Stimulated activated naive CD8-positive, alpha-beta T cell treated with anti-CD3 and anti-CD28 coated beads, Interleukin-15, amount 100 ng/mL, for 72 hours (primary cell): ENCODE measurements at regions not wholly inside any gene's neighbourhood (a gene's known extent, or its start where the extent isn't known, plus 50 kb on each side); places are given as distances from the start of the nearest gene placed in this dataset.
"Not testable (repeated sequence)": the region's sequence is repeated elsewhere in the genome, so short reads cannot be mapped to it uniquely, and the experiment has no call there.

Experiments used
- ATAC-seq: fragments of 150-1000 bp; cut with Tn5 transposase; 2 replicates; pipeline ENCODE4 v1.10.0; 2021; ENCODE audit warnings: mild to moderate bottlenecking, moderate library complexity
- DNase-seq, 2 donors: peaks; one replicate each; pipeline ENCODE4 v3.0.0; 2021 to 2022
- H3K27ac Mint-ChIP-seq, 2 donors: one replicate each; pipeline ENCODE4 v1.8.0; 2022; ENCODE audit warnings: mild to moderate bottlenecking in 2 of 2, mixed read lengths in 2 of 2, moderate library complexity in 2 of 2
- H3K27me3 Mint-ChIP-seq: one replicate; pipeline ENCODE4 v1.8.0; 2022; ENCODE audit warnings: mixed read lengths
- H3K4me1 Mint-ChIP-seq: one replicate; pipeline ENCODE4 v1.8.0; 2022; ENCODE audit warnings: mild to moderate bottlenecking, mixed read lengths
- H3K4me3 Mint-ChIP-seq, 2 donors: one replicate each; pipeline ENCODE4 v1.8.0; 2022; ENCODE audit warnings: mild to moderate bottlenecking in 2 of 2, mixed read lengths in 2 of 2, moderate library complexity in 1 of 2
- H3K9me3 Mint-ChIP-seq, 2 donors: one replicate each; pipeline ENCODE4 v1.8.0; 2022; ENCODE audit warnings: mixed read lengths in 2 of 2

GRCh38 chr10:93222876-93223275 lies 149.2 kb downstream of the CYP26A1 start:
- peaks cover 17% of the 10 kb centered on the region for H3K27me3 Mint-ChIP-seq
- ATAC-seq (no peak), DNase-seq (no peak)
- H3K4me3 Mint-ChIP-seq = no peak overlapping the region
- H3K9me3 Mint-ChIP-seq = no peaks in the 10 kb centered on the region
- H3K4me1 Mint-ChIP-seq = no peaks in the 10 kb centered on the region
- H3K27ac Mint-ChIP-seq = no peak overlapping the region

GRCh38 chr10:93223336-93223735 lies 149.6 kb downstream of the CYP26A1 start:
- Mint-ChIP-seq H3K27me3 (peaks cover 17% of the 10 kb centered on the region), H3K27ac (no peak overlapping the region), H3K4me3 (no peak overlapping the region), H3K4me1 (no peaks in the 10 kb centered on the region), H3K9me3 (no peaks in the 10 kb centered on the region)
- ATAC-seq (no peak), DNase-seq (no peak)

GRCh38 chr10:93224005-93224779 lies 150.5 kb downstream of the CYP26A1 start:
- Mint-ChIP-seq H3K9me3 (no peaks in the 10 kb centered on the region), H3K27ac (no peak overlapping the region), H3K4me3 (no peak overlapping the region), H3K27me3 (peaks cover 17% of the 10 kb centered on the region), H3K4me1 (no peaks in the 10 kb centered on the region)
- ATAC-seq (peak; percentile 40), DNase-seq (no peak)

- Mint-ChIP-seq H3K9me3 (no peaks in the 10 kb centered on the region), H3K27me3 (peaks cover 17% of the 10 kb centered on the region), H3K4me3 (no peak overlapping the region), H3K27ac (no peak overlapping the region), H3K4me1 (no peaks in the 10 kb centered on the region)
- DNase-seq (no peak), ATAC-seq (no peak)
Observed at GRCh38 chr10:93225938-93226337, 152.2 kb downstream of the CYP26A1 start.

- Mint-ChIP-seq H3K27ac (no peak overlapping the region), H3K27me3 (peaks cover 17% of the 10 kb centered on the region), H3K4me1 (no peaks in the 10 kb centered on the region), H3K4me3 (no peak overlapping the region), H3K9me3 (no peaks in the 10 kb centered on the region)
- no peak for DNase-seq
- ATAC-seq = no peak
Observed at GRCh38 chr10:93226619-93227018, 152.9 kb downstream of the CYP26A1 start.

- not testable (repeated sequence) for H3K4me1 Mint-ChIP-seq, ATAC-seq, H3K27ac Mint-ChIP-seq, H3K4me3 Mint-ChIP-seq, H3K9me3 Mint-ChIP-seq, DNase-seq
- H3K27me3 Mint-ChIP-seq = peaks cover 24% of the 10 kb centered on the region
Observed at GRCh38 chr10:93230596-93230995, 156.9 kb downstream of the CYP26A1 start.

GRCh38 chr10:93232159-93232558 lies 158.5 kb downstream of the CYP26A1 start:
- not testable (repeated sequence) for H3K4me3 Mint-ChIP-seq, H3K9me3 Mint-ChIP-seq, H3K27ac Mint-ChIP-seq, DNase-seq, ATAC-seq, H3K4me1 Mint-ChIP-seq
- H3K27me3 Mint-ChIP-seq = peaks cover 20% of the 10 kb centered on the region

GRCh38 chr10:93234940-93235339 lies 161.2 kb downstream of the CYP26A1 start:
- H3K27ac Mint-ChIP-seq, H3K4me1 Mint-ChIP-seq, H3K9me3 Mint-ChIP-seq, DNase-seq, H3K4me3 Mint-ChIP-seq, ATAC-seq: not testable (repeated sequence)
- peaks cover 22% of the 10 kb centered on the region for H3K27me3 Mint-ChIP-seq

- Mint-ChIP-seq H3K4me3 (no peak overlapping the region), H3K4me1 (no peaks in the 10 kb centered on the region), H3K27ac (peak overlapping the region in 1 of 2 donors; percentile 71), H3K9me3 (no peaks in the 10 kb centered on the region), H3K27me3 (peaks cover 30% of the 10 kb centered on the region)
- ATAC-seq (no peak), DNase-seq (no peak)
Observed at GRCh38 chr10:93235686-93236085, 162.0 kb downstream of the CYP26A1 start.

GRCh38 chr10:93236393-93237040 lies 162.8 kb downstream of the CYP26A1 start:
- Mint-ChIP-seq H3K4me3 (no peak overlapping the region), H3K9me3 (no peaks in the 10 kb centered on the region), H3K27me3 (peaks cover 36% of the 10 kb centered on the region), H3K27ac (no peak overlapping the region), H3K4me1 (no peaks in the 10 kb centered on the region)
- ATAC-seq (no peak), DNase-seq (no peak)

GRCh38 chr10:93245147-93245546 lies 171.5 kb downstream of the CYP26A1 start:
- Mint-ChIP-seq H3K27ac (no peak overlapping the region), H3K4me1 (no peaks in the 10 kb centered on the region)
- ATAC-seq = no peak

GRCh38 chr10:93245779-93246178 lies 172.1 kb downstream of the CYP26A1 start:
- H3K4me1 Mint-ChIP-seq = no peaks in the 10 kb centered on the region
- H3K4me3 Mint-ChIP-seq = no peak overlapping the region
- H3K27me3 Mint-ChIP-seq = peaks cover 30% of the 10 kb centered on the region

More at GRCh38 chr10:93245147-93245546, 171.5 kb downstream of the CYP26A1 start:
- no peaks in the 10 kb centered on the region for H3K9me3 Mint-ChIP-seq
- peaks cover 36% of the 10 kb centered on the region for H3K27me3 Mint-ChIP-seq
- no peak for DNase-seq
- H3K4me3 Mint-ChIP-seq = no peak overlapping the region

GRCh38 chr10:93248583-93249227 lies 175.0 kb downstream of the CYP26A1 start:
- no peak overlapping the region for H3K4me3 Mint-ChIP-seq
- ATAC-seq (no peak), DNase-seq (no peak)
- no peaks in the 10 kb centered on the region for H3K9me3 Mint-ChIP-seq
- peaks cover 21% of the 10 kb centered on the region for H3K27me3 Mint-ChIP-seq
- peak overlapping the region in 1 of 2 donors; percentile 24 for H3K27ac Mint-ChIP-seq
- no peaks in the 10 kb centered on the region for H3K4me1 Mint-ChIP-seq

More at GRCh38 chr10:93245779-93246178, 172.1 kb downstream of the CYP26A1 start:
- Mint-ChIP-seq H3K27ac (no peak overlapping the region), H3K9me3 (no peaks in the 10 kb centered on the region)
- ATAC-seq (no peak), DNase-seq (no peak)

GRCh38 chr10:93250010-93250409 lies 176.3 kb downstream of the CYP26A1 start:
- ATAC-seq = no peak
- Mint-ChIP-seq H3K27ac (no peak overlapping the region), H3K9me3 (no peaks in the 10 kb centered on the region), H3K4me3 (no peak overlapping the region), H3K27me3 (peaks cover 13% of the 10 kb centered on the region), H3K4me1 (no peaks in the 10 kb centered on the region)
- DNase-seq = no peak

GRCh38 chr10:93254180-93254853 lies 180.6 kb downstream of the CYP26A1 start:
- H3K4me3 Mint-ChIP-seq = no peak overlapping the region
- no peaks in the 10 kb centered on the region for H3K9me3 Mint-ChIP-seq
- no peak for DNase-seq
- no peaks in the 10 kb centered on the region for H3K27me3 Mint-ChIP-seq
- no peaks in the 10 kb centered on the region for H3K4me1 Mint-ChIP-seq
- H3K27ac Mint-ChIP-seq = no peak overlapping the region
- no peak for ATAC-seq
